ENCODE measurements at regions not wholly inside any gene's neighbourhood (a gene's known extent, or its start where the extent isn't known, plus 50 kb on each side); places are given as distances from the start of the nearest gene placed in this dataset.

GRCh38 chr3:33957176-33957575, 158.7 kb downstream of the PDCD6IP start:
- TF ChIP-seq CTCF (IDR thresholded peaks at IDR 0.05; ENCODE audit: low read depth, low read length), result no peak
- TF ChIP-seq POLR2A (IDR thresholded peaks at IDR 0.05; ENCODE audit: extremely low read depth, insufficient read length), result no peak
- TF ChIP-seq MAX (IDR thresholded peaks at IDR 0.05; ENCODE audit: low read depth, low read length), result no peak
